H4 (cell line): ENCODE measurements at regions not wholly inside any gene's neighbourhood (a gene's known extent, or its start where the extent isn't known, plus 50 kb on each side); places are given as distances from the start of the nearest gene placed in this dataset.
"Not testable (repeated sequence)": the region's sequence is repeated elsewhere in the genome, so short reads cannot be mapped to it uniquely, and the experiment has no call there.

Experiments used
- DNase-seq: peaks from one replicate; pipeline ENCODE4 v3.0.0-alpha.2; 2015; ENCODE audit warnings: low spot score

- DNase-seq = not testable (repeated sequence)
These were observed 141.4 kb downstream of the SPRY1 start for GRCh38 chr4:123537906-123538402.

- DNase-seq = no peak
These were observed 149.3 kb downstream of the SPRY1 start for GRCh38 chr4:123545667-123546572.

- no peak for DNase-seq
These were observed 150.0 kb downstream of the SPRY1 start for GRCh38 chr4:123546573-123547060.

- no peak for DNase-seq
These were observed 150.9 kb downstream of the SPRY1 start for GRCh38 chr4:123547216-123548165.

- no peak for DNase-seq
These were observed 156.7 kb downstream of the SPRY1 start for GRCh38 chr4:123553279-123553678.

- no peak for DNase-seq
These were observed 157.4 kb downstream of the SPRY1 start for GRCh38 chr4:123553733-123554637.

- no peak for DNase-seq
These were observed 158.2 kb downstream of the SPRY1 start for GRCh38 chr4:123554801-123555232.

- peak; percentile 78 for DNase-seq
These were observed 158.7 kb downstream of the SPRY1 start for GRCh38 chr4:123555233-123555806.

- no peak for DNase-seq
These were observed 159.2 kb downstream of the SPRY1 start for GRCh38 chr4:123555807-123556273.

- DNase-seq = no peak
These were observed 159.9 kb downstream of the SPRY1 start for GRCh38 chr4:123556526-123556925.

GRCh38 chr4:123557857-123558536 lies 161.4 kb downstream of the SPRY1 start:
- DNase-seq = no peak

GRCh38 chr4:123558865-123559264 lies 162.3 kb downstream of the SPRY1 start:
- no peak for DNase-seq

- no peak for DNase-seq
These were observed 163.6 kb downstream of the SPRY1 start for GRCh38 chr4:123559955-123560871.

GRCh38 chr4:123561525-123561924 lies 164.9 kb downstream of the SPRY1 start:
- DNase-seq = no peak

GRCh38 chr4:123562994-123563750 lies 166.6 kb downstream of the SPRY1 start:
- DNase-seq = no peak

GRCh38 chr4:123564758-123565346 lies 168.3 kb downstream of the SPRY1 start:
- peak; percentile 70 for DNase-seq

- no peak for DNase-seq
These were observed 172.3 kb downstream of the SPRY1 start for GRCh38 chr4:123568936-123569335.

- no peak for DNase-seq
These were observed 172.9 kb downstream of the SPRY1 start for GRCh38 chr4:123569541-123569940.
